Activated T-cell treated with anti-CD3 and anti-CD28 coated beads, Interleukin-2, amount 50 U/mL, for 72 hours (primary cell): ENCODE measurements at regions not wholly inside any gene's neighbourhood (a gene's known extent, or its start where the extent isn't known, plus 50 kb on each side); places are given as distances from the start of the nearest gene placed in this dataset.
"Not testable (repeated sequence)": the region's sequence is repeated elsewhere in the genome, so short reads cannot be mapped to it uniquely, and the experiment has no call there.

ENCODE experiments used
- ATAC-seq, 2 donors: fragments of 150-1000 bp; cut with Tn5 transposase; replicated peaks in 1 of 2; 2 replicates each; pipeline ENCODE4 v1.10.0; 2021; ENCODE audit warnings: moderate library complexity in 2 of 2, mild to moderate bottlenecking in 1 of 2
- DNase-seq, 2 donors: peaks; one replicate each; pipeline ENCODE4 v3.0.0; 2021 to 2022; ENCODE audit warnings: mixed read lengths in 1 of 2
- H3K27ac Mint-ChIP-seq: one replicate; pipeline ENCODE4 v1.8.0; 2022; ENCODE audit warnings: mild to moderate bottlenecking, moderate library complexity, mixed read lengths
- H3K27me3 Mint-ChIP-seq: one replicate; pipeline ENCODE4 v1.8.0; 2022; ENCODE audit warnings: low read depth, mixed read lengths
- H3K36me3 Mint-ChIP-seq, 2 donors: one replicate each; pipeline ENCODE4 v1.8.0; 2022; ENCODE audit warnings: mixed read lengths in 2 of 2, mild to moderate bottlenecking in 1 of 2; ENCODE audit not compliant: insufficient read depth in 2 of 2
- H3K4me1 Mint-ChIP-seq: one replicate; pipeline ENCODE4 v1.8.0; 2022; ENCODE audit warnings: low read depth, mixed read lengths
- H3K4me3 Mint-ChIP-seq, 2 donors: one replicate each; pipeline ENCODE4 v1.8.0; 2022; ENCODE audit warnings: mild to moderate bottlenecking in 2 of 2, mixed read lengths in 2 of 2, moderate library complexity in 2 of 2
- H3K9me3 Mint-ChIP-seq, 2 donors: one replicate each; pipeline ENCODE4 v1.8.0; 2022; ENCODE audit warnings: mixed read lengths in 2 of 2

- Mint-ChIP-seq H3K27ac (no peak overlapping the region), H3K4me3 (no peak overlapping the region), H3K36me3 (no peaks in the 10 kb centered on the region), H3K4me1 (no peaks in the 10 kb centered on the region), H3K27me3 (no peaks in the 10 kb centered on the region), H3K9me3 (peaks cover 0 to 3% of the 10 kb centered on the region in 2 donors)
- ATAC-seq (no peak), DNase-seq (no peak)
These were observed 756.5 kb downstream of the SLITRK1 start for GRCh38 chr13:83125791-83126190.

- Mint-ChIP-seq H3K9me3 (no peaks in the 10 kb centered on the region), H3K27me3 (no peaks in the 10 kb centered on the region), H3K4me3 (no peak overlapping the region), H3K4me1 (no peaks in the 10 kb centered on the region), H3K27ac (no peak overlapping the region), H3K36me3 (no peaks in the 10 kb centered on the region)
- DNase-seq (no peak), ATAC-seq (no peak)
These were observed 760.4 kb downstream of the SLITRK1 start for GRCh38 chr13:83121896-83122295.

- Mint-ChIP-seq H3K27ac (no peak overlapping the region), H3K4me1 (no peaks in the 10 kb centered on the region), H3K4me3 (no peak overlapping the region), H3K27me3 (no peaks in the 10 kb centered on the region), H3K9me3 (no peaks in the 10 kb centered on the region), H3K36me3 (no peaks in the 10 kb centered on the region)
- no peak for DNase-seq
- no peak for ATAC-seq
These were observed 765.2 kb downstream of the SLITRK1 start for GRCh38 chr13:83117046-83117445.

- not testable (repeated sequence) for H3K27me3 Mint-ChIP-seq, H3K27ac Mint-ChIP-seq, H3K4me3 Mint-ChIP-seq, ATAC-seq, H3K4me1 Mint-ChIP-seq, DNase-seq, H3K9me3 Mint-ChIP-seq, H3K36me3 Mint-ChIP-seq
These were observed 780.6 kb downstream of the SLITRK1 start for GRCh38 chr13:83101574-83102247.

GRCh38 chr13:83100237-83100636 lies 782.0 kb downstream of the SLITRK1 start:
- H3K36me3 Mint-ChIP-seq, result no peaks in the 10 kb centered on the region
- ATAC-seq (no peak), DNase-seq (no peak)
- H3K27ac Mint-ChIP-seq, result no peak overlapping the region
- H3K4me1 Mint-ChIP-seq, result no peaks in the 10 kb centered on the region
- H3K27me3 Mint-ChIP-seq, result no peaks in the 10 kb centered on the region
- no peak overlapping the region for H3K4me3 Mint-ChIP-seq
- H3K9me3 Mint-ChIP-seq, result peaks cover 0 to 4% of the 10 kb centered on the region in 2 donors

GRCh38 chr13:83088858-83089257 lies 793.4 kb downstream of the SLITRK1 start:
- no peaks in the 10 kb centered on the region for H3K27me3 Mint-ChIP-seq

GRCh38 chr13:83086948-83087347 lies 795.3 kb downstream of the SLITRK1 start:
- Mint-ChIP-seq H3K36me3 (peaks cover 0 to 2% of the 10 kb centered on the region in 2 donors), H3K27ac (no peak overlapping the region), H3K27me3 (no peaks in the 10 kb centered on the region), H3K4me3 (no peak overlapping the region), H3K9me3 (peaks cover 14 to 20% of the 10 kb centered on the region in 2 donors), H3K4me1 (no peaks in the 10 kb centered on the region)
- ATAC-seq (no peak), DNase-seq (no peak)

More at GRCh38 chr13:83088858-83089257, 793.4 kb downstream of the SLITRK1 start:
- DNase-seq (no peak), ATAC-seq (no peak)
- no peak overlapping the region for H3K27ac Mint-ChIP-seq
- no peak overlapping the region for H3K4me3 Mint-ChIP-seq
- H3K9me3 Mint-ChIP-seq, result peaks cover 11 to 14% of the 10 kb centered on the region in 2 donors
- H3K36me3 Mint-ChIP-seq, result peaks cover 0 to 2% of the 10 kb centered on the region in 2 donors
- no peaks in the 10 kb centered on the region for H3K4me1 Mint-ChIP-seq

GRCh38 chr13:83086088-83086487 lies 796.2 kb downstream of the SLITRK1 start:
- no peaks in the 10 kb centered on the region for H3K4me1 Mint-ChIP-seq
- H3K4me3 Mint-ChIP-seq, result no peak overlapping the region
- no peaks in the 10 kb centered on the region for H3K27me3 Mint-ChIP-seq
- peaks cover 0 to 2% of the 10 kb centered on the region in 2 donors for H3K36me3 Mint-ChIP-seq
- ATAC-seq (no peak), DNase-seq (no peak)
- no peak overlapping the region for H3K27ac Mint-ChIP-seq
- peaks cover 12 to 15% of the 10 kb centered on the region in 2 donors for H3K9me3 Mint-ChIP-seq

- Mint-ChIP-seq H3K27ac (no peak overlapping the region), H3K4me1 (no peaks in the 10 kb centered on the region), H3K27me3 (no peaks in the 10 kb centered on the region), H3K36me3 (peaks cover 0 to 2% of the 10 kb centered on the region in 2 donors), H3K4me3 (no peak overlapping the region), H3K9me3 (peaks cover 12 to 15% of the 10 kb centered on the region in 2 donors)
- ATAC-seq (no peak), DNase-seq (no peak)
These were observed 796.9 kb downstream of the SLITRK1 start for GRCh38 chr13:83085186-83085900.

GRCh38 chr13:83077499-83077898 lies 804.8 kb downstream of the SLITRK1 start:
- Mint-ChIP-seq H3K4me1 (no peaks in the 10 kb centered on the region), H3K36me3 (no peaks in the 10 kb centered on the region), H3K4me3 (no peak overlapping the region), H3K27me3 (no peaks in the 10 kb centered on the region), H3K27ac (no peak overlapping the region), H3K9me3 (peaks cover 2 to 6% of the 10 kb centered on the region in 2 donors)
- ATAC-seq, result no peak
- DNase-seq, result no peak

- H3K36me3 Mint-ChIP-seq, H3K27ac Mint-ChIP-seq, ATAC-seq, H3K27me3 Mint-ChIP-seq, H3K9me3 Mint-ChIP-seq, H3K4me1 Mint-ChIP-seq, H3K4me3 Mint-ChIP-seq, DNase-seq: not testable (repeated sequence)
These were observed 808.3 kb downstream of the SLITRK1 start for GRCh38 chr13:83073930-83074329.

- H3K4me3 Mint-ChIP-seq, result no peak overlapping the region
- peaks cover 4% of the 10 kb centered on the region in 2 donors for H3K9me3 Mint-ChIP-seq
- H3K27ac Mint-ChIP-seq, result no peak overlapping the region
- ATAC-seq, result no peak
- no peaks in the 10 kb centered on the region for H3K36me3 Mint-ChIP-seq
- H3K4me1 Mint-ChIP-seq, result no peaks in the 10 kb centered on the region
- no peak for DNase-seq
- H3K27me3 Mint-ChIP-seq, result no peaks in the 10 kb centered on the region
These were observed 817.2 kb downstream of the SLITRK1 start for GRCh38 chr13:83065108-83065507.

- Mint-ChIP-seq H3K36me3 (no peaks in the 10 kb centered on the region), H3K4me1 (no peaks in the 10 kb centered on the region), H3K27me3 (no peaks in the 10 kb centered on the region), H3K27ac (no peak overlapping the region), H3K9me3 (peaks cover 3 to 5% of the 10 kb centered on the region in 2 donors), H3K4me3 (no peak overlapping the region)
- DNase-seq (no peak), ATAC-seq (no peak)
These were observed 825.2 kb downstream of the SLITRK1 start for GRCh38 chr13:83057119-83057518.
